Naive thymus-derived CD8-positive, alpha-beta T cell (primary cell): ENCODE measurements at regions not wholly inside any gene's neighbourhood (a gene's known extent, or its start where the extent isn't known, plus 50 kb on each side); places are given as distances from the start of the nearest gene placed in this dataset.

ENCODE experiments used
- ATAC-seq, 2 donors: fragments of 150-1000 bp; cut with Tn5 transposase in 1 of 2; sonication (Bioruptor Pico), chemical (Tn5 transposase) in 1 of 2; 1 replicate in 1 of 2; 2 replicates in 1 of 2; pipeline ENCODE4 v1.10.0; 2021; ENCODE audit warnings: mild to moderate bottlenecking in 2 of 2, moderate library complexity in 2 of 2
- POLR2A ChIA-PET: fragments of 350-600 bp; sonication (Branson Sonifier 250); formaldehyde crosslinking; loops from one replicate; lab custom pipeline; 2021; ENCODE audit warnings: antibody characterized with exemption; lab: Charles Lee
- DNase-seq, 10 donors: peaks; one replicate each; pipeline versions ENCODE4 v3.0.0 to v3.0.0-alpha.2; 2020 to 2022
- H3K27ac Mint-ChIP-seq, 10 donors: one replicate each; pipeline ENCODE4 v1.8.0; 2020 to 2022; ENCODE audit warnings: mild to moderate bottlenecking in 10 of 10, mixed read lengths in 10 of 10, moderate library complexity in 4 of 10, inconsistent platforms in 1 of 10
- H3K27me3 Mint-ChIP-seq, 5 donors: one replicate each; pipeline ENCODE4 v1.8.0; 2021 to 2022; ENCODE audit warnings: mixed read lengths in 5 of 5
- H3K36me3 Mint-ChIP-seq, 3 donors: one replicate each; pipeline ENCODE4 v1.8.0; 2020 to 2022; ENCODE audit warnings: mixed read lengths in 3 of 3, mild to moderate bottlenecking in 2 of 3, inconsistent platforms in 1 of 3
- H3K4me1 Mint-ChIP-seq, 4 donors: one replicate each; pipeline ENCODE4 v1.8.0; 2021 to 2022; ENCODE audit warnings: mixed read lengths in 4 of 4
- H3K4me3 Mint-ChIP-seq, 10 donors: one replicate each; pipeline ENCODE4 v1.8.0; 2020 to 2022; ENCODE audit warnings: mild to moderate bottlenecking in 10 of 10, mixed read lengths in 10 of 10, moderate library complexity in 6 of 10, inconsistent platforms in 1 of 10
- H3K9me3 Mint-ChIP-seq, 9 donors: one replicate each; pipeline ENCODE4 v1.8.0; 2020 to 2022; ENCODE audit warnings: mixed read lengths in 9 of 9, mild to moderate bottlenecking in 3 of 9, inconsistent platforms in 1 of 9, moderate library complexity in 1 of 9

DNA sequence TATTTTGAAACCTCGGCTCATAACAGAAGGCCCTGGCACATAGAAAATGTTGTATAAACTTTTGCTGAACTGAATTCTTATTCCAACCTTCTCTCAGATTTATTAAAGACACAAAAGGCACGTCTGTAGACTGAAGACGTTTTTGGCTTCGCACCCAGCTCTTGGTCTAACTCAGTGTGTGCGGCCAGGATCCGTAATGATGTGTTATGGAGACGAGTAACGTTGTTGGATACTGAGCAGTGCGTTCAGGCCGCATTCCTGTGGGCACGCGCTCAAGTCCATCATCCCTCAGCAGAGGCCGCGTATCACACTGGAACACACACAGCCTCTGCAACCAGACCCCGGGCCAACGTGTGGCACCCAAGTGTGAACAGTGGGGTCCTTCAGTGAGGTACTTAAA, 154.8 kb upstream of the RAB4A start:
- Mint-ChIP-seq H3K27ac (no peak overlapping the region), H3K9me3 (peaks cover 0 to 3% (median 0%) of the 10 kb centered on the region in 9 donors), H3K4me3 (no peak overlapping the region), H3K4me1 (peaks cover 0 to 17% (median 7%) of the 10 kb centered on the region in 4 donors), H3K27me3 (no peaks in the 10 kb centered on the region), H3K36me3 (no peaks in the 10 kb centered on the region)
- POLR2A ChIA-PET = interaction anchor here (0.7 kb wide), 1 partner anchor 21 kb away, joined by 5 read pairs; no protein-coding TSS in a partner anchor
- ATAC-seq = no peak
- no peak for DNase-seq

DNA sequence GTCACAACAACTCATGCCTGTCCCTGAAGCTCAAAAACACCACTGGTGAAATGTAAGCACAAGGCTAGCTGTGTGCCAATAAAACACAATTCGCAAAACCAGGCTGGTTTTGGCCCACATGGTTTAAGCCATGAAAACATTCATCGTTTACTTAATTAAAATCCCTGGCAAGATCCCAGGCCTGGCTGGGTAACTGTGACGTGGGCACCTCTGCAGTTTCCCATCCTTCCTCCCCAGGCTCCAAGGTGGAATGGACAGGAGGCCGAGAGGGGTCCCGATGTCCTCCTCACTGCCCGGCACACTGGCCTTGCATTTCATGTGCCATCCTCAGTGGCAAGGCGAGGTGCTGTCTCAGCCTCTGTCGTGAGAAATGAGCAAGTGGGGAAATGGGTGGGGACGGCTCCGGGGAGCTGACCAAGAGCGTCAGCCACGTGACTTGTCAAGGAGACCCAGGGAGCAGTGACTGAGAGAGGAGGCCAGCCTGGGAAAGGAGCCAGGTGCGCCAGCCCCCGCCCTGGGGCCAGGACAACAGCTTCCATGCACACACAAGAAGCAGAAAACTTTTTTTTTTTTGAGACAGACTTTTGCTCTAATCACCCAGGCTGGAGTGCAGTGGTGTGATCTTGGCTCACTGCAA, 153.1 kb upstream of the RAB4A start:
- DNase-seq = no peak
- ATAC-seq = no peak
- Mint-ChIP-seq H3K4me1 (peaks cover 0 to 17% (median 8%) of the 10 kb centered on the region in 4 donors), H3K36me3 (no peaks in the 10 kb centered on the region), H3K27me3 (no peaks in the 10 kb centered on the region), H3K4me3 (no peak overlapping the region), H3K9me3 (peaks cover 0 to 3% (median 0%) of the 10 kb centered on the region in 9 donors), H3K27ac (peak overlapping the region in 1 of 10 donors; percentile 66)
- POLR2A ChIA-PET = no interaction called here

DNA sequence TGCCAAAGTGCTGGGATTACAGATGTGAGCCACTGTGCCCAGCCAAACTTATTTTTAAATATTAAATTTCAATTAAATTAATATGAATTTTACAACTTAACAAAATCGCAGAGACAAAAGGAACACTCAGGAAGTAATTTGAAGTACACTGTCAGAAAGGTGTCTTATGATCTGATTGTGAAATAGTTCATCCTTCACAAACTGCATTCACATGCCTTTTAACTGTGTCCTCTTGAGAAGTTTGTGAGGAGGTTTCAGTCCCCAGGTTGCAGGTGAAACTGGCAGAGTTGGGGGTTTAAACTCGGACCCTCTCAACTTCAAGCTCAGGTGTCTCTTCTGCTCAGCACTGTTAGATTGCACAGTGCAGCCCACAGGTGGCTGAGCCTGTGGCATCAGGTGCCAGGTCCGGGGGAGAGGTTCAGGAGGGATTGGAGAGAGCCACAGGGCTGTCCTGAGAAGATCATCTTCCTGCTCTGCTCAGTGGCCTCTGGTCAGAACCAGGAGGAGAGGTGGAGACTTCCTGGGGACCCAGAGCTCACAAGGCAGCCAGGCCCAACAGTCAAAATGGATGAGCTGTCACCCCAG, 152.3 kb upstream of the RAB4A start:
- no peak overlapping the region for H3K4me3 Mint-ChIP-seq
- H3K36me3 Mint-ChIP-seq = no peaks in the 10 kb centered on the region

DNA sequence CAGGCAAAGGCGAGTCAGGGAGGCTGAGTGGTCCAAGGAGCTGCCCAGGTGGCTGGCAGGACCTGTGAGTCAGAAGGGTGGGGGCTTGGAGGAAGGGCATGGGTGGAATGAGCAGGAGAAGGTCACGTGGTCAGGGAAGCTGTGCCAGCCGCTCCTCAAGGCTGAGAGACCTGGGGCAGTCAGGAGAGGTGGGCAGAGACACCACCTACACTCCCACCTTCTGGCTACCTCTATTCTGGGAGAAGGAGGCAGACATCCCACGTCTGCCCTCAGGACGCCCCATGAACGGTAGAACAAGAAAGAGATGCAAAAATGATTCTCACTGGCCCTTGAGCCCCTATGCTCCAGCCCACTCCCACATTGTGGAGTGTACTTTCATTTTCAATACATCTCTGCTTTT, 151.8 kb upstream of the RAB4A start:
- peak overlapping the region in 4 of 10 donors; percentile 18 to 83 (median 49) for H3K27ac Mint-ChIP-seq
- POLR2A ChIA-PET = no interaction called here
- ATAC-seq = no peak

More for the DNA sequence above, 152.3 kb upstream of the RAB4A start:
- POLR2A ChIA-PET = no interaction called here
- no peak for DNase-seq
- Mint-ChIP-seq H3K27me3 (no peaks in the 10 kb centered on the region), H3K27ac (peak overlapping the region in 2 of 10 donors; percentile 60 to 83), H3K9me3 (peaks cover 0 to 3% (median 0%) of the 10 kb centered on the region in 9 donors), H3K4me1 (peaks cover 0 to 14% (median 7%) of the 10 kb centered on the region in 4 donors)
- no peak for ATAC-seq

GRCh38 chr1:229119876-229120275, 151.0 kb upstream of the RAB4A start:
- DNase-seq (no peak), ATAC-seq (no peak)
- Mint-ChIP-seq H3K4me1 (peaks cover 0 to 10% (median 1%) of the 10 kb centered on the region in 4 donors), H3K9me3 (peaks cover 0 to 3% (median 0%) of the 10 kb centered on the region in 9 donors), H3K27me3 (no peaks in the 10 kb centered on the region), H3K4me3 (no peak overlapping the region), H3K27ac (peak overlapping the region in 2 of 10 donors; percentile 48 to 84), H3K36me3 (no peaks in the 10 kb centered on the region)
- POLR2A ChIA-PET = no interaction called here

More for the DNA sequence above, 151.8 kb upstream of the RAB4A start:
- peaks cover 0 to 3% (median 0%) of the 10 kb centered on the region in 9 donors for H3K9me3 Mint-ChIP-seq
- H3K36me3 Mint-ChIP-seq = no peaks in the 10 kb centered on the region
- H3K4me1 Mint-ChIP-seq = peaks cover 0 to 12% (median 5%) of the 10 kb centered on the region in 4 donors
- no peak for DNase-seq
- H3K4me3 Mint-ChIP-seq = no peak overlapping the region
- no peaks in the 10 kb centered on the region for H3K27me3 Mint-ChIP-seq

- peak in 1 of 10 donors; percentile 23 for DNase-seq
- Mint-ChIP-seq H3K36me3 (no peaks in the 10 kb centered on the region), H3K4me1 (peaks cover 3 to 13% (median 7%) of the 10 kb centered on the region in 4 donors), H3K27me3 (no peaks in the 10 kb centered on the region), H3K9me3 (peaks cover 0 to 3% (median 0%) of the 10 kb centered on the region in 9 donors), H3K27ac (no peak overlapping the region), H3K4me3 (no peak overlapping the region)
- POLR2A ChIA-PET = no interaction called here
- no peak for ATAC-seq
These were observed 149.0 kb upstream of the RAB4A start for GRCh38 chr1:229121845-229122436.

DNA sequence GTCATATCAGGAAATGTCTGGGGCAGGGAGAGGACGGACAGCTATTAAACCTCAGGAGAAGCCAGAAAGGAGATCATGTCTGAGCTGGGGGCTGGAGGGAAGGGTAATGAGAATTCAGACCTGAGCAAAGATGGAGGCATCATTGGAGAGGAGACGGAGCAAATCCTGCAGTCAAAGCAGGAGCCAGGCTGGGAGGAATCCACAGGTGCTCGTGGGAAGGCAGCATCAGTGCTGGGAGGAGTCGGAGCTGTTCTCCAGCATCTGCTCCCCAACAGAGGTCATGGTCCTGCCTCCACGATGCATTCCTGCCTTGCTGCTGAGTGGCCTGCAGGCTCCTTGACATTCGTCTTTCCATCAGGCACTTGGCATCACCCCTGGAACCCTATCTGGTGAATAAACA, 148.3 kb upstream of the RAB4A start:
- POLR2A ChIA-PET = no interaction called here
- Mint-ChIP-seq H3K4me3 (no peak overlapping the region), H3K36me3 (no peaks in the 10 kb centered on the region), H3K9me3 (peaks cover 0 to 3% (median 0%) of the 10 kb centered on the region in 9 donors), H3K27me3 (no peaks in the 10 kb centered on the region), H3K4me1 (peaks cover 10 to 16% (median 14%) of the 10 kb centered on the region in 4 donors), H3K27ac (peak overlapping the region in 1 of 10 donors; percentile 25)
- no peak for ATAC-seq
- DNase-seq = peak in 1 of 10 donors; percentile 34

- POLR2A ChIA-PET = no interaction called here
These were observed 146.8 kb upstream of the RAB4A start for GRCh38 chr1:229124116-229124515.

DNA sequence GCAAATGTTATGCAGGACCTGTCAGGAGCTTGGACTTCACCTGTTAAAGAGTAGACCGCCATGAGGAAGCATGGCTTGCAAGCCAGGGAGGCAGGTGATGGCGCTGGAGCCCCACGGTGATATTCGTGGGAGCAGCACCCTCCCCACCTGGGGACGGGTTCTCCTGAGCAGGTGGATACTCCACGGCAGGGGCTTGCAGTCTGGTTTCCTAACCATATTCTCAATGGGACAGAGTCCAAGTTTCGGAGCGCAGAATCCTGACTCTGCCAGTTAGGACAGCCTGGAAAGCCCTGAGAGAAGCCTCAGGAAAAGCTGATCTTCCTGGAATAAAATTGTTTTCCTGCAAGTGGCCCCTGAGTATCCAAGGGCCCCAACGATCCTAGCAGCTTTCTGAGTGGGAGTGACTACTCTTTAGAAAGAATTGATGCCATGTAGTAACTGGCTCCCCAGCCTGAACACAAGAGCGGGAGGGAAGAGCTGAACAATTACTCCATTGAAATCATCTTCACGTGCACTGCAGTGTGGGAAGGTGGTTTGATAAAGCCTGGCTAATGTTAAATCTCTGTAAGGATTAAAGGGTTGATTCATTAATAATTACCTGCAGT, 146.3 kb upstream of the RAB4A start:
- no peak for ATAC-seq
- Mint-ChIP-seq H3K9me3 (peaks cover 0 to under 1% (median 0%) of the 10 kb centered on the region in 9 donors), H3K4me3 (no peak overlapping the region), H3K36me3 (no peaks in the 10 kb centered on the region), H3K4me1 (peaks cover 24 to 31% (median 28%) of the 10 kb centered on the region in 4 donors), H3K27ac (no peak overlapping the region), H3K27me3 (no peaks in the 10 kb centered on the region)
- peak in 1 of 10 donors; percentile 57 for DNase-seq
- POLR2A ChIA-PET = no interaction called here

More at GRCh38 chr1:229124116-229124515, 146.8 kb upstream of the RAB4A start:
- Mint-ChIP-seq H3K4me3 (no peak overlapping the region), H3K4me1 (peaks cover 22 to 26% (median 24%) of the 10 kb centered on the region in 4 donors), H3K9me3 (peaks cover 0 to 3% (median 0%) of the 10 kb centered on the region in 9 donors), H3K36me3 (no peaks in the 10 kb centered on the region), H3K27me3 (no peaks in the 10 kb centered on the region), H3K27ac (no peak overlapping the region)
- peak in 1 of 10 donors; percentile 22 for DNase-seq
- ATAC-seq = no peak

- Mint-ChIP-seq H3K27me3 (no peaks in the 10 kb centered on the region), H3K9me3 (no peaks in the 10 kb centered on the region), H3K4me3 (peak overlapping the region in 9 of 10 donors; percentile 6 to 71 (median 37)), H3K4me1 (peaks cover 42 to 58% (median 55%) of the 10 kb centered on the region in 4 donors), H3K27ac (peak overlapping the region in 4 of 10 donors; percentile 6 to 64 (median 38)), H3K36me3 (no peaks in the 10 kb centered on the region)
- peak in 1 of 2 donors; percentile 47 for ATAC-seq
- DNase-seq = peak in 2 of 10 donors; percentile 12 to 17
- POLR2A ChIA-PET = interaction anchor here (1.3 kb wide), 1 partner anchor 12 kb away, joined by 4 read pairs; no protein-coding TSS in a partner anchor
These were observed 143.6 kb upstream of the RAB4A start for GRCh38 chr1:229127301-229127700.

GRCh38 chr1:229128066-229128608, 142.8 kb upstream of the RAB4A start:
- peaks cover 40 to 59% (median 56%) of the 10 kb centered on the region in 4 donors for H3K4me1 Mint-ChIP-seq
- no peak for ATAC-seq
- no peaks in the 10 kb centered on the region for H3K36me3 Mint-ChIP-seq
- H3K4me3 Mint-ChIP-seq = peak overlapping the region in 2 of 10 donors; percentile 43 to 64
- POLR2A ChIA-PET = interaction anchor here (0.6 to 1.3 kb wide), 3 partner anchors 11 to 70 kb away, joined by 4 to 5 read pairs (median 5); no protein-coding TSS in a partner anchor
- H3K27me3 Mint-ChIP-seq = no peaks in the 10 kb centered on the region
- DNase-seq = no peak
- peak overlapping the region in 3 of 10 donors; percentile 1 to 49 (median 6) for H3K27ac Mint-ChIP-seq
- peaks cover 0 to 1% (median 0%) of the 10 kb centered on the region in 9 donors for H3K9me3 Mint-ChIP-seq
